ENCODE measurements at regions not wholly inside any gene's neighbourhood (a gene's known extent, or its start where the extent isn't known, plus 50 kb on each side); places are given as distances from the start of the nearest gene placed in this dataset.

- intact Hi-C loops (cut with DNase I; ENCODE audit: low total_unique reads): no loop called here
- Histone ChIP-seq H3K9me3 (no peaks in the 10 kb centered on the region), H3K27me3 (peaks cover 0 to 86% (median 28%) of the 10 kb centered on the region in 3 donors), H3K36me3 (no peaks in the 10 kb centered on the region), H3K4me3 (no peak overlapping the region), H3K27ac (no peak overlapping the region), H3K4me1 (no peaks in the 10 kb centered on the region)
- no peak for TF ChIP-seq EP300 (IDR thresholded peaks at IDR 0.05)
- no peak for DNase-seq
- 33 to 39% (median 35%) methylated on average over 8 to 10 of the region's 10 CpGs for WGBS, 5 donors
Measured at GRCh38 chr1:37394574-37395464, 79.6 kb upstream of the ZC3H12A start.

DNA sequence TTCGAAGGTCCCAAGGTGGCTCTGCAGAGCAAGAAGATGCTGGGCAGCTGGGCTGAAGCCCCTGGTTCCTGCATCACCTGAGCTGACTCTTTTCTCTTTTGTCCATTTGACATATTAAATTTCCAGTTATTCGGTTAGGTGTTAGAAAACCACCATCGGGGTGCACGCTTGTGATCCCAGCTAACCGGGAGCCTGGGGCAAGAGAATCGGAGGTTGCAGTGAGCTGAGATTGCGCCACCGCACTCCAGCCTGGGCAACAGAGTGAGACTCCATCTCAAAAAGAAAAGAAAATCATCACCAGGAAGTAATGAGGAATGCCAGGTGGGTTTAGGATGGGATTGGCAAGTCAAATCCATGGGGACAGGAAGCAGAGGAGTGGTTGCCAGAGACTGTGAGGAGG is 76.3 kb upstream of the ZC3H12A start:
- Histone ChIP-seq H3K27me3 (peaks cover 0 to 60% (median 22%) of the 10 kb centered on the region in 3 donors), H3K36me3 (no peaks in the 10 kb centered on the region), H3K27ac (no peak overlapping the region), H3K4me1 (no peaks in the 10 kb centered on the region), H3K9me3 (no peaks in the 10 kb centered on the region), H3K4me3 (no peak overlapping the region)
- intact Hi-C loops (cut with DNase I; ENCODE audit: low total_unique reads): no loop called here
- WGBS, 5 donors: 90 to 95% (median 92%) methylated on average over 8 of the region's 8 CpGs
- DNase-seq: no peak
- TF ChIP-seq EP300 (IDR thresholded peaks at IDR 0.05) (no peak), POLR2AphosphoS5 (IDR thresholded peaks at IDR 0.05) (no peak), POLR2A (IDR thresholded peaks at IDR 0.05) (no peak), CTCF (IDR thresholded peaks at IDR 0.05) (no peak)

- Histone ChIP-seq H3K36me3 (no peaks in the 10 kb centered on the region), H3K4me1 (no peaks in the 10 kb centered on the region), H3K4me3 (no peak overlapping the region), H3K27ac (no peak overlapping the region), H3K27me3 (peaks cover 0 to 49% (median 13%) of the 10 kb centered on the region in 3 donors), H3K9me3 (no peaks in the 10 kb centered on the region)
- WGBS, 5 donors: 48 to 78% (median 68%) methylated on average over 5 to 6 of the region's 6 CpGs
- no peak for DNase-seq
- intact Hi-C loops (cut with DNase I; ENCODE audit: low total_unique reads): no loop called here
- TF ChIP-seq POLR2A (IDR thresholded peaks at IDR 0.05): no peak
- no peak for TF ChIP-seq CTCF (IDR thresholded peaks at IDR 0.05)
- TF ChIP-seq POLR2AphosphoS5 (IDR thresholded peaks at IDR 0.05): no peak
- no peak for TF ChIP-seq EP300 (IDR thresholded peaks at IDR 0.05)
Measured at GRCh38 chr1:37399205-37399604, 75.2 kb upstream of the ZC3H12A start.

DNA sequence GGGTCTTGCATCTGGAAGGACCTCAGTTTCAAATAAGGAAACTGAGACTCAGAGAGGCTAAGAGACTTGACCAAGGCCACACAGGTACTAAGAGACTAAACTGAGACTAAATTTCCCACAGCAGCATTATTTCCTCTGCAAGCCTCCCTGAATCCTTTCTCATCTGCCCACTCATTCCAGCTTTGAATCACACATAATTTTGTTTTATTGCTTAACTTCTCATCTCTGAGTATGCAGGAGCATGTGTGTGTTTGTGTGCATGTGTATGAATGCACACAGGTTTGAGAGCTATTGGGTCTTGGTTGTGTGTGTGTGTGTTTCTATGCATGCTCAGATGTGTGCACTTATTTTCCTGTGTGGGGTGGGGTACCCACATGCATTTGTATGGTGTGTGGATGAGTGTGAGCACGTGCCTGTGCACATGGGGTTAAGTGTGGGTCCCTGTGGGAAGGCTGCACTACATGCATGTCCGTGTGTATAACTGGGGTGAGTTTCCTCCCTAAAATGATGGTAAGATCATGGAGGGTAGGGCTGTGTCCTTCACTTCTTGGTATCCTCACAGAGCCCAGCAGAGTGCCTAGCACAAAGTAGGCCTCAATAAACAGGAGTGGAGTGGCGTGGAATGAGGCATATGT is 74.4 kb upstream of the ZC3H12A start:
- Histone ChIP-seq H3K4me1 (no peaks in the 10 kb centered on the region), H3K4me3 (no peak overlapping the region), H3K27ac (no peak overlapping the region), H3K27me3 (peaks cover 0 to 46% (median 6%) of the 10 kb centered on the region in 3 donors), H3K9me3 (no peaks in the 10 kb centered on the region), H3K36me3 (no peaks in the 10 kb centered on the region)
- TF ChIP-seq EP300 (IDR thresholded peaks at IDR 0.05) (no peak), POLR2AphosphoS5 (IDR thresholded peaks at IDR 0.05) (no peak), CTCF (IDR thresholded peaks at IDR 0.05) (no peak), POLR2A (IDR thresholded peaks at IDR 0.05) (no peak)
- 43 to 61% (median 56%) methylated on average over 3 of the region's 3 CpGs for WGBS, 5 donors
- no peak for DNase-seq
- intact Hi-C loops (cut with DNase I; ENCODE audit: low total_unique reads): no loop called here
